GM12878 (cell line): ENCODE measurements at regions not wholly inside any gene's neighbourhood (a gene's known extent, or its start where the extent isn't known, plus 50 kb on each side); places are given as distances from the start of the nearest gene placed in this dataset.
"Not testable (repeated sequence)": the region's sequence is repeated elsewhere in the genome, so short reads cannot be mapped to it uniquely, and the experiment has no call there.

Experiments
- ATAC-seq: fragments of 200-7000 bp; cut with Tn5 transposase; 3 replicates; pipeline ENCODE4 v1.9.1; 2020; ENCODE audit warnings: mild to moderate bottlenecking, moderate library complexity
- BruUV-seq: library from RNA; stranded (reverse); fragments of 400-500 nt; replicated peaks from 2 replicates; lab custom pipeline; 2021; lab: Mats Ljungman, UMichigan
- CTCF ChIA-PET: fragments of 300-600 bp; sonication (Branson Sonifier 250); formaldehyde crosslinking; extraction: SDS; loops from one replicate; lab custom pipeline; 2021; ENCODE audit warnings: inconsistent platforms; lab: Yijun Ruan, JAX
- POLR2A ChIA-PET: fragments of 350-600 bp; formaldehyde crosslinking; extraction: SDS; loops from one replicate; lab custom pipeline; 2021; ENCODE audit warnings: inconsistent platforms; lab: Charles Lee
- RAD21 ChIA-PET: fragments of 300-600 bp; sonication (Branson Sonifier 250); formaldehyde crosslinking; loops from one replicate; lab custom pipeline; 2023; ENCODE audit warnings: antibody characterized with exemption; ENCODE audit not compliant: unreplicated experiment; lab: Charles Lee
- SMC1A ChIA-PET: fragments of 300-600 bp; sonication (Branson Sonifier 250); formaldehyde crosslinking; loops from one replicate; lab custom pipeline; 2023; ENCODE audit not compliant: unreplicated experiment, uncharacterized antibody; lab: Charles Lee
- DNase-seq: peaks from one replicate; pipeline ENCODE4 v3.0.0-alpha.2; 2011; ENCODE audit warnings: low read depth, low spot score
- FAIRE-seq: peaks from 3 replicates; lab custom pipeline; 2011; peaks lifted over from hg19 to GRCh38; lab: Jason Lieb, UNC
- H2AFZ ChIP-seq: 2 replicates; pipeline ENCODE4 v1.6.0; 2011; ENCODE audit warnings: low read depth, low read length, control low read depth; ENCODE audit not compliant: control insufficient read depth
- H3K27ac ChIP-seq: 2 replicates; pipeline ENCODE4 v1.5.1; 2011; ENCODE audit warnings: control low read depth; ENCODE audit not compliant: control insufficient read depth, insufficient read depth
- H3K27me3 ChIP-seq, 2 experiments: replicated peaks in 1 of 2; 2 replicates each; pipeline versions ENCODE4 v1.6.0 to v1.6.1; 2011; ENCODE audit warnings: low read length in 1 of 2; ENCODE audit not compliant: control insufficient read depth in 2 of 2, insufficient read depth in 2 of 2
- H3K36me3 ChIP-seq, 2 experiments: 2 replicates each; pipeline ENCODE4 v1.5.1; 2011; ENCODE audit warnings: low read length in 1 of 2; ENCODE audit not compliant: control insufficient read depth in 2 of 2, insufficient read depth in 2 of 2
- H3K4me1 ChIP-seq: 2 replicates; pipeline ENCODE4 v1.6.1; 2011; ENCODE audit warnings: mild to moderate bottlenecking, low read length, moderate library complexity, mixed read lengths; ENCODE audit not compliant: control insufficient read depth, insufficient read depth
- H3K4me2 ChIP-seq: 2 replicates; pipeline ENCODE4 v1.6.0; 2011; ENCODE audit warnings: control low read depth; ENCODE audit not compliant: control insufficient read depth, insufficient read depth
- H3K4me3 ChIP-seq: fragments of 200-600 bp; sonication (generic); 2 replicates; pipeline ENCODE4 v1.5.1; 2016
- H3K79me2 ChIP-seq: 2 replicates; pipeline ENCODE4 v1.6.0; 2011; ENCODE audit warnings: low read length; ENCODE audit not compliant: control insufficient read depth, insufficient read depth
- H3K9ac ChIP-seq: 2 replicates; pipeline ENCODE4 v1.8.0; 2011; ENCODE audit warnings: low read length, control low read depth, mixed read lengths; ENCODE audit not compliant: control insufficient read depth, insufficient read depth
- H3K9me3 ChIP-seq: replicated peaks from 3 replicates; pipeline ENCODE4 v1.5.1; 2011; ENCODE audit warnings: mild to moderate bottlenecking, low read length; ENCODE audit not compliant: control insufficient read depth, insufficient read depth
- H4K20me1 ChIP-seq: 2 replicates; pipeline ENCODE4 v1.6.0; 2011; ENCODE audit not compliant: control insufficient read depth, insufficient read depth
- NFYB ChIP-seq: IDR thresholded peaks from 2 replicates; pipeline ENCODE4 v1.6.1; 2011; ENCODE audit warnings: low read depth, mild to moderate bottlenecking, low read length, improper control_type of control experiment, moderate library complexity; ENCODE audit not compliant: insufficient read depth
- NR2C2 ChIP-seq: IDR thresholded peaks from 2 replicates; pipeline ENCODE4 v1.6.1; 2011; ENCODE audit warnings: borderline replicate concordance, low read depth; ENCODE audit not compliant: control insufficient read depth, insufficient read length
- NR2F1 ChIP-seq: fragments of 450-650 bp; conservative IDR thresholded peaks from 2 replicates; pipeline ENCODE4 v1.6.1; 2017; ENCODE audit warnings: mild to moderate bottlenecking
- WGBS: methylation state at CpG from one replicate; pipeline ENCODE4 v1.1.6; 2016; ENCODE audit warnings: low lambda C conversion rate; ENCODE audit not compliant: insufficient replicate concordance, insufficient coverage; ENCODE audit errors: missing lambda C conversion rate; 5-methylcytosine and 5-hydroxymethylcytosine counted together
- in situ Hi-C: fragments of 300-500 bp; cut with MboI; formaldehyde crosslinking; loops from 9 replicates; pipeline ENCODE4 v1.14.3; 2018; ENCODE audit warnings: mixed read lengths
- intact Hi-C: fragments of 100-400 bp; cut with micrococcal nuclease; formaldehyde crosslinking; loops from one replicate; pipeline ENCODE4 v1.14.2; 2022; ENCODE audit not compliant: unreplicated experiment
- TF ChIP-seq, protein P1 (sequence below): fragments of 450-650 bp; IDR thresholded peaks from 2 replicates; pipeline ENCODE4 v1.6.1; 2016; ENCODE audit warnings: mild to moderate bottlenecking
- TF ChIP-seq, protein P2 (sequence below): fragments of 450-650 bp; IDR thresholded peaks from 2 replicates; pipeline ENCODE4 v1.6.1; 2017; ENCODE audit warnings: low read depth, mild to moderate bottlenecking, moderate library complexity
- TF ChIP-seq, protein P3 (sequence below): IDR thresholded peaks from 2 replicates; pipeline ENCODE4 v1.6.1; 2012; ENCODE audit warnings: improper control_type of control experiment, low read depth, low read length; ENCODE audit not compliant: insufficient replicate concordance

DNA sequence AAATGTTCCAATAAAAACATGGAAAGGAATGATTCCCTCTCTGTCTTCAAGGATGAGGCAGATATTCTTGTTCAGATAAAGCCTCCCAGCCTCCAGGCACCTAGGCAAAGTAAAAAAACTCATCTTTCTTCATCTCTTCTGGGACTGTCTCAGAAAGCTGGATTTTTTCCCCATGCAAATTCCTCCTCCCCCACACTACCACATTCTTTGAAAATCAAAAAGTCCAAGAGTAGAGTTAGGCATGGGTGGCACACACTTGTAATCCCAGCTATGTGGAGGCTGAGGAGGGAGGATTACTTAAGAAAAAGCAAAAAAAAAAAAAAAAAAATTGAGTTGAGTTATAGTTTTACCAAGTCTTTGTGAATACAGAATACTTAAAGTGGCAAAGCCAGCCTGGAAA is 82.8 kb downstream of the GLUL start:
- peaks cover 4% of the 10 kb centered on the region for H3K4me1 ChIP-seq
- no peaks in the 10 kb centered on the region for H3K9me3 ChIP-seq
- POLR2A ChIA-PET: interaction anchor here (0.5 kb wide), 1 partner anchor 305 kb away, joined by 6 read pairs; no protein-coding TSS in a partner anchor
- BruUV-seq: no TSS peak
- ATAC-seq: no peak
- intact Hi-C loops (no loop called here), in situ Hi-C loops (no loop called here)
- no peaks in the 10 kb centered on the region for H3K79me2 ChIP-seq
- FAIRE-seq: no peak
- no peak overlapping the region for H3K4me2 ChIP-seq
- no peak for DNase-seq
- H3K36me3 ChIP-seq: no peaks in the 10 kb centered on the region
- no peak overlapping the region for H3K4me3 ChIP-seq
- TF ChIP-seq NR2C2: no peak
- TF ChIP-seq, protein P1, sequence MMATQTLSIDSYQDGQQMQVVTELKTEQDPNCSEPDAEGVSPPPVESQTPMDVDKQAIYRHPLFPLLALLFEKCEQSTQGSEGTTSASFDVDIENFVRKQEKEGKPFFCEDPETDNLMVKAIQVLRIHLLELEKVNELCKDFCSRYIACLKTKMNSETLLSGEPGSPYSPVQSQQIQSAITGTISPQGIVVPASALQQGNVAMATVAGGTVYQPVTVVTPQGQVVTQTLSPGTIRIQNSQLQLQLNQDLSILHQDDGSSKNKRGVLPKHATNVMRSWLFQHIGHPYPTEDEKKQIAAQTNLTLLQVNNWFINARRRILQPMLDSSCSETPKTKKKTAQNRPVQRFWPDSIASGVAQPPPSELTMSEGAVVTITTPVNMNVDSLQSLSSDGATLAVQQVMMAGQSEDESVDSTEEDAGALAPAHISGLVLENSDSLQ: no peak
- TF ChIP-seq, protein P2, sequence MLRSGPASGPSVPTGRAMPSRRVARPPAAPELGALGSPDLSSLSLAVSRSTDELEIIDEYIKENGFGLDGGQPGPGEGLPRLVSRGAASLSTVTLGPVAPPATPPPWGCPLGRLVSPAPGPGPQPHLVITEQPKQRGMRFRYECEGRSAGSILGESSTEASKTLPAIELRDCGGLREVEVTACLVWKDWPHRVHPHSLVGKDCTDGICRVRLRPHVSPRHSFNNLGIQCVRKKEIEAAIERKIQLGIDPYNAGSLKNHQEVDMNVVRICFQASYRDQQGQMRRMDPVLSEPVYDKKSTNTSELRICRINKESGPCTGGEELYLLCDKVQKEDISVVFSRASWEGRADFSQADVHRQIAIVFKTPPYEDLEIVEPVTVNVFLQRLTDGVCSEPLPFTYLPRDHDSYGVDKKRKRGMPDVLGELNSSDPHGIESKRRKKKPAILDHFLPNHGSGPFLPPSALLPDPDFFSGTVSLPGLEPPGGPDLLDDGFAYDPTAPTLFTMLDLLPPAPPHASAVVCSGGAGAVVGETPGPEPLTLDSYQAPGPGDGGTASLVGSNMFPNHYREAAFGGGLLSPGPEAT: no peak
- TF ChIP-seq, protein P3, sequence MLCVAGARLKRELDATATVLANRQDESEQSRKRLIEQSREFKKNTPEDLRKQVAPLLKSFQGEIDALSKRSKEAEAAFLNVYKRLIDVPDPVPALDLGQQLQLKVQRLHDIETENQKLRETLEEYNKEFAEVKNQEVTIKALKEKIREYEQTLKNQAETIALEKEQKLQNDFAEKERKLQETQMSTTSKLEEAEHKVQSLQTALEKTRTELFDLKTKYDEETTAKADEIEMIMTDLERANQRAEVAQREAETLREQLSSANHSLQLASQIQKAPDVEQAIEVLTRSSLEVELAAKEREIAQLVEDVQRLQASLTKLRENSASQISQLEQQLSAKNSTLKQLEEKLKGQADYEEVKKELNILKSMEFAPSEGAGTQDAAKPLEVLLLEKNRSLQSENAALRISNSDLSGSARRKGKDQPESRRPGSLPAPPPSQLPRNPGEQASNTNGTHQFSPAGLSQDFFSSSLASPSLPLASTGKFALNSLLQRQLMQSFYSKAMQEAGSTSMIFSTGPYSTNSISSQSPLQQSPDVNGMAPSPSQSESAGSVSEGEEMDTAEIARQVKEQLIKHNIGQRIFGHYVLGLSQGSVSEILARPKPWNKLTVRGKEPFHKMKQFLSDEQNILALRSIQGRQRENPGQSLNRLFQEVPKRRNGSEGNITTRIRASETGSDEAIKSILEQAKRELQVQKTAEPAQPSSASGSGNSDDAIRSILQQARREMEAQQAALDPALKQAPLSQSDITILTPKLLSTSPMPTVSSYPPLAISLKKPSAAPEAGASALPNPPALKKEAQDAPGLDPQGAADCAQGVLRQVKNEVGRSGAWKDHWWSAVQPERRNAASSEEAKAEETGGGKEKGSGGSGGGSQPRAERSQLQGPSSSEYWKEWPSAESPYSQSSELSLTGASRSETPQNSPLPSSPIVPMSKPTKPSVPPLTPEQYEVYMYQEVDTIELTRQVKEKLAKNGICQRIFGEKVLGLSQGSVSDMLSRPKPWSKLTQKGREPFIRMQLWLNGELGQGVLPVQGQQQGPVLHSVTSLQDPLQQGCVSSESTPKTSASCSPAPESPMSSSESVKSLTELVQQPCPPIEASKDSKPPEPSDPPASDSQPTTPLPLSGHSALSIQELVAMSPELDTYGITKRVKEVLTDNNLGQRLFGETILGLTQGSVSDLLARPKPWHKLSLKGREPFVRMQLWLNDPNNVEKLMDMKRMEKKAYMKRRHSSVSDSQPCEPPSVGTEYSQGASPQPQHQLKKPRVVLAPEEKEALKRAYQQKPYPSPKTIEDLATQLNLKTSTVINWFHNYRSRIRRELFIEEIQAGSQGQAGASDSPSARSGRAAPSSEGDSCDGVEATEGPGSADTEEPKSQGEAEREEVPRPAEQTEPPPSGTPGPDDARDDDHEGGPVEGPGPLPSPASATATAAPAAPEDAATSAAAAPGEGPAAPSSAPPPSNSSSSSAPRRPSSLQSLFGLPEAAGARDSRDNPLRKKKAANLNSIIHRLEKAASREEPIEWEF: no peak
- no peak for TF ChIP-seq NFYB
- no peak for TF ChIP-seq NR2F1
- H4K20me1 ChIP-seq: no peaks in the 10 kb centered on the region
- CTCF ChIA-PET: no interaction called here
- no peak overlapping the region for H2AFZ ChIP-seq
- SMC1A ChIA-PET: interaction anchor here (0.6 kb wide), 1 partner anchor 11 kb away, joined by 3 read pairs; no protein-coding TSS in a partner anchor
- RAD21 ChIA-PET: no interaction called here
- peaks cover 1 to 2% of the 10 kb centered on the region in 2 experiments; a peak in 1 of 4 replicates for H3K27me3 ChIP-seq
- no peak overlapping the region for H3K27ac ChIP-seq
- H3K9ac ChIP-seq: no peak overlapping the region

DNA sequence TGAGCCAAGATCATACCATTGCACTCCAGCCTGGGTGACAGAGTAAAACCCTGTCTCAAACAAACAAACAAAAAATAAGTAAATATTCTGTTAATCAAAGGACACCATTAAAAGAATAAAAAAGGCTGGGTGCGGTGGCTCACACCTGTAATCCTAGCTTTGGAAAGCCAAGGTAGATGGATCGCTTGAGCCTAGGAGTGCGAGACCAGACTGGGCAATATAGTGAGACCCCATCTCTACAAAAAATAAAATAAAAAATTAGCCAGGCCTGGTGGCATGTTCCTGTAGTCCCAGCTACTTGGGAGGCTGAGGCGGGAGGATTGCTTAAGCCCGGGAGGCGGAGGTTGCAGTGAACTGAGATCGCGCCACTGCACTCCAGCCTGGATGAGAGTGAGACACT is 84.1 kb downstream of the GLUL start:
- intact Hi-C loops, H2AFZ ChIP-seq, H3K4me2 ChIP-seq, DNase-seq, RAD21 ChIA-PET, H3K9me3 ChIP-seq, H3K27me3 ChIP-seq, H3K36me3 ChIP-seq, H3K27ac ChIP-seq, SMC1A ChIA-PET, H3K79me2 ChIP-seq, H3K9ac ChIP-seq, H3K4me3 ChIP-seq, POLR2A ChIA-PET, BruUV-seq, CTCF ChIA-PET, FAIRE-seq, in situ Hi-C loops, ATAC-seq, H4K20me1 ChIP-seq: not testable (repeated sequence)
- 94% methylated on average over 8 of the region's 8 CpGs for WGBS
- peaks cover 12% of the 10 kb centered on the region for H3K4me1 ChIP-seq
